CD4-positive, alpha-beta memory T cell (primary cell): ENCODE measurements at regions not wholly inside any gene's neighbourhood (a gene's known extent, or its start where the extent isn't known, plus 50 kb on each side); places are given as distances from the start of the nearest gene placed in this dataset.
"Not testable (repeated sequence)": the region's sequence is repeated elsewhere in the genome, so short reads cannot be mapped to it uniquely, and the experiment has no call there.

Experiments used
- CTCF ChIA-PET: fragments of 350-600 bp; sonication (Branson Sonifier 250); formaldehyde crosslinking; loops from one replicate; lab custom pipeline; 2021; ENCODE audit warnings: inconsistent platforms; ENCODE audit not compliant: partially characterized antibody; lab: Charles Lee
- POLR2A ChIA-PET: fragments of 350-600 bp; sonication (Branson Sonifier 250); formaldehyde crosslinking; loops from one replicate; lab custom pipeline; 2021; ENCODE audit not compliant: partially characterized antibody; lab: Charles Lee
- DNase-seq, 5 donors: peaks; one replicate each; pipeline versions ENCODE4 v3.0.0 to v3.0.0-alpha.2; 2020 to 2022; ENCODE audit warnings: mixed read lengths in 1 of 5
- H3K27ac ChIP-seq: one replicate; pipeline ENCODE4 v1.7.0; 2013; ENCODE audit warnings: low read depth, low read length
- H3K27me3 ChIP-seq: 2 replicates; pipeline ENCODE4 v1.7.0; 2013; ENCODE audit warnings: mild to moderate bottlenecking, low read length, moderate library complexity; ENCODE audit not compliant: insufficient read depth
- H3K36me3 ChIP-seq: 2 replicates; pipeline ENCODE4 v1.7.0; 2013; ENCODE audit warnings: mild to moderate bottlenecking, low read length, moderate library complexity; ENCODE audit not compliant: insufficient read depth
- H3K4me1 ChIP-seq: 2 replicates; pipeline ENCODE4 v1.7.0; 2013; ENCODE audit warnings: mild to moderate bottlenecking, low read length, moderate library complexity; ENCODE audit not compliant: insufficient read depth
- H3K4me3 ChIP-seq, 2 donors: one replicate each; pipeline ENCODE4 v1.7.0; 2013; ENCODE audit warnings: low read length in 2 of 2, mild to moderate bottlenecking in 1 of 2
- H3K9me3 ChIP-seq, 2 donors: one replicate each; pipeline ENCODE4 v1.7.0; 2013; ENCODE audit warnings: low read length in 2 of 2, control low read depth in 1 of 2; ENCODE audit not compliant: control insufficient read depth in 1 of 2
- H3K27ac Mint-ChIP-seq, 7 donors: one replicate each; pipeline ENCODE4 v1.8.0; 2020 to 2021; ENCODE audit warnings: mixed read lengths in 7 of 7, mild to moderate bottlenecking in 6 of 7, inconsistent platforms in 3 of 7, moderate library complexity in 3 of 7
- H3K27me3 Mint-ChIP-seq, 2 donors: one replicate each; pipeline ENCODE4 v1.8.0; 2020 to 2021; ENCODE audit warnings: mixed read lengths in 2 of 2
- H3K36me3 Mint-ChIP-seq, 2 donors: one replicate each; pipeline ENCODE4 v1.8.0; 2020 to 2021; ENCODE audit warnings: mixed read lengths in 2 of 2, inconsistent platforms in 1 of 2, mild to moderate bottlenecking in 1 of 2
- H3K4me1 Mint-ChIP-seq, 4 donors: one replicate each; pipeline ENCODE4 v1.8.0; 2020 to 2021; ENCODE audit warnings: mixed read lengths in 4 of 4, mild to moderate bottlenecking in 1 of 4
- H3K4me3 Mint-ChIP-seq, 8 donors: one replicate each; pipeline ENCODE4 v1.8.0; 2020 to 2021; ENCODE audit warnings: mixed read lengths in 8 of 8, mild to moderate bottlenecking in 7 of 8, moderate library complexity in 6 of 8, inconsistent platforms in 3 of 8
- H3K9me3 Mint-ChIP-seq, 8 donors: one replicate each; pipeline ENCODE4 v1.8.0; 2020 to 2021; ENCODE audit warnings: mixed read lengths in 8 of 8, mild to moderate bottlenecking in 5 of 8, inconsistent platforms in 3 of 8, moderate library complexity in 1 of 8
- intact Hi-C: fragments of 100-400 bp; cut with micrococcal nuclease; formaldehyde crosslinking; loops from one replicate; pipeline ENCODE4 v1.15.1; 2023

DNA sequence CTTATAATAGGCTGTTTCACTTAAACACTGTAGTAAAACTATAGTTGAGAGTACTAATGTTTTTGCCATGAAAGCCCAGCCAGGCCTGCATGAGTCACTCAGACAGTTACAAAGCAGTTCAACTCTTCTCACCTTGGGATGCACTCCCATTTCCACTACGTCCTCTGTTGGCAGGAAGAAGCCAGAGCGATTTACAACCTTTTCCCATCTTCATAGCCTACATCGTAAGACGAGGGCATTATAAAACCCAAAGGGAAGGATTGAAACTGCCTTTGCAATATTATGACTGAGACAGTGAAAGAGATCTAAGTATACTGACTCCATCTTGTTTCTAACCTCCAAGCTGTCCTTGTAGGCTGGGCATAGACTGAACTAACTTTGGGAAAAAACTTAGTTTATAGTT, 71.8 kb upstream of the CSF1 start:
- no peak overlapping the region for H3K4me3 Mint-ChIP-seq
- H3K36me3 Mint-ChIP-seq: no peaks in the 10 kb centered on the region
- ChIA-PET POLR2A (no interaction called here), CTCF (no interaction called here)
- no peaks in the 10 kb centered on the region for H3K27me3 Mint-ChIP-seq
- H3K36me3 ChIP-seq: no peaks in the 10 kb centered on the region
- intact Hi-C loops: no loop called here
- peaks cover 0 to 13% (median 7%) of the 10 kb centered on the region in 8 donors for H3K9me3 Mint-ChIP-seq
- H3K27ac Mint-ChIP-seq: no peak overlapping the region
- no peak for DNase-seq
- H3K9me3 ChIP-seq: no peaks in the 10 kb centered on the region
- no peaks in the 10 kb centered on the region for H3K4me1 ChIP-seq
- no peak overlapping the region for H3K4me3 ChIP-seq
- no peak overlapping the region for H3K27ac ChIP-seq
- H3K27me3 ChIP-seq: no peaks in the 10 kb centered on the region
- H3K4me1 Mint-ChIP-seq: peaks cover 0 to 4% (median 0%) of the 10 kb centered on the region in 4 donors

DNA sequence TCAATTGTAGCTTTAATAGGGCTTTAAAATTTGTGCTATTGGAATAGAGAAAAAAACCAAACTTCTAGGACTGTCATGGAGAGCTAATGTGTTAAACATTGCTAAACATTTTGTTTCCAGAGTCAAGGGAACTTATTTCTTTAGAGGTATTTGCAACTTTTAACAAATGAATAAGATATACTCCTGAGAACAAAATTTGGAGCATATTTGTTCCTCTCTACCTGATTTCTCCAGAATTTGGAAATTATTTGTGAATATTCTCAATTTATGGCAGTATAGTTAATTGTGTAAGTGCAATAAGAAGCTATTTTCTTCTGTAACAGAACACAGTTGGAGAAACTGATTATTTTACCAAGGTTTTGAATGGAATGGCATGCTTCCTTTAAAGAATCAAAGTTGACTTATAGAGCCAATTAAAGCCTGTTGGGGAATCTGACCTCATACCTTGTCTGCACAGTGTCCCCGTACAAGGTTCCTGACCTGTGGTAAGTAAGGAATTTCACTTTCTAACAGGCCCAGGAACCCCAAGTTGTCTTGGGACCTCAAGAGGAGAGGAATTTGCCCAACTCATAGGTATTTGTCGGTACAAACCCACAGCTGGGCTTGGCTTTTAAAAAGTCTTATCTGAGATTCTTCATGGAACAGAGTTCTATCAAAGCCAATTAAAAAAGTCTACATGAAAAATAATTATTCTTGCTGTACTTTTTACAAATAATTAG, 72.6 kb upstream of the CSF1 start:
- POLR2A ChIA-PET: no interaction called here
- H3K27me3 ChIP-seq: no peaks in the 10 kb centered on the region
- no peaks in the 10 kb centered on the region for H3K27me3 Mint-ChIP-seq
- intact Hi-C loops: no loop called here
- no peaks in the 10 kb centered on the region for H3K9me3 ChIP-seq
- no peak for DNase-seq
- CTCF ChIA-PET: no interaction called here
- no peaks in the 10 kb centered on the region for H3K36me3 ChIP-seq
- H3K4me1 ChIP-seq: no peaks in the 10 kb centered on the region
- no peak overlapping the region for H3K4me3 Mint-ChIP-seq
- H3K36me3 Mint-ChIP-seq: no peaks in the 10 kb centered on the region
- no peak overlapping the region for H3K27ac ChIP-seq
- H3K4me1 Mint-ChIP-seq: peaks cover 0 to 4% (median 0%) of the 10 kb centered on the region in 4 donors
- H3K27ac Mint-ChIP-seq: no peak overlapping the region
- peaks cover 0 to 13% (median 7%) of the 10 kb centered on the region in 8 donors for H3K9me3 Mint-ChIP-seq
- no peak overlapping the region for H3K4me3 ChIP-seq

DNA sequence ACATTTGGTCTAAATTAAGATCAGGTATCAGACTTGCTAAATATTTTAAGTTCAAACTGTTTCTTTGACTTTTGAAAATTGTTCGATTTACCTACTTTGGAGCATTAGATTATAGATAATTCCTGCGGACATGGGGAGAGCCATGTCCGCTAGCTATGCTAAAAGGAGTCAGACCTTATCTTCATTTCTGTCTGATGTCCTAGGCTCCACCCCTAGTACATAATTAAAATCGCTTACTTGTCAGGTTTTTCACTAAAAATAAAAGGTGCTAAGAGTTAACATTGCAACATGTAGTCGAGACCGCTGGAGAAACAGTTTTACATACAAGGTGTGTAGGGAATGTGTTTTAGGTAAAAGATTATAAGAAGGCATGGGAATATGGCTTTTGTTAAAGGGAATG, 71.9 kb upstream of the EPS8L3 start:
- H3K27me3 Mint-ChIP-seq, H3K4me1 ChIP-seq, H3K27ac Mint-ChIP-seq, H3K36me3 Mint-ChIP-seq, H3K36me3 ChIP-seq, H3K4me3 ChIP-seq, intact Hi-C loops, POLR2A ChIA-PET, DNase-seq, CTCF ChIA-PET, H3K9me3 ChIP-seq, H3K27ac ChIP-seq, H3K4me1 Mint-ChIP-seq, H3K4me3 Mint-ChIP-seq, H3K27me3 ChIP-seq: not testable (repeated sequence)
- peaks cover 2 to 18% (median 9%) of the 10 kb centered on the region in 8 donors for H3K9me3 Mint-ChIP-seq

DNA sequence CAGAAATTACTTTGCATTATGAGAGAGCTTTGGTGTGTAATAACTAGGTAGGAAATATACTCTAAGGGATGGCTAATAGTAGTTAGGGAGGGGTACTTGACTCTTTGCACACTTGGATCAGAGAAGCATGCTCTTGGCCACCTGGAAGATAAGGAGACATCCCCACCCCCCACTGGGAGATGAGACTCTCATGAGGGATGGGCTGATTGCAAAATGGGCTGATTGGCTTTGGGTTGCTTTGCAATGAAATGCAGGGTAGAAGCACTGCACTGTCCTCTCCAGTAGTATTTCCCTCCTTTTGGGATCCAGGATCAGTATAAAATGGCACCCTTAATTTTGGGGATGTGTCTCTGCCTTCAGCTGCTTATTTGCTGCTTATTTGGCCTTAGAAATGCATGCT, 71.2 kb upstream of the EPS8L3 start:
- DNase-seq: no peak
- no peaks in the 10 kb centered on the region for H3K4me1 Mint-ChIP-seq
- H3K27ac ChIP-seq: no peak overlapping the region
- intact Hi-C loops: no loop called here
- no peaks in the 10 kb centered on the region for H3K4me1 ChIP-seq
- H3K27me3 Mint-ChIP-seq: no peaks in the 10 kb centered on the region
- no peak overlapping the region for H3K27ac Mint-ChIP-seq
- H3K4me3 Mint-ChIP-seq: no peak overlapping the region
- ChIA-PET CTCF (interaction anchor here (1.1 kb wide), 1 partner anchor 149 kb away, joined by 4 read pairs; the partner anchor contains the start of gene AHCYL1), POLR2A (no interaction called here)
- no peak overlapping the region for H3K4me3 ChIP-seq
- H3K36me3 Mint-ChIP-seq: peaks cover 0 to 4% of the 10 kb centered on the region in 2 donors
- H3K9me3 Mint-ChIP-seq: peaks cover 2 to 17% (median 9%) of the 10 kb centered on the region in 8 donors
- no peaks in the 10 kb centered on the region for H3K9me3 ChIP-seq
- no peaks in the 10 kb centered on the region for H3K36me3 ChIP-seq
- H3K27me3 ChIP-seq: no peaks in the 10 kb centered on the region

DNA sequence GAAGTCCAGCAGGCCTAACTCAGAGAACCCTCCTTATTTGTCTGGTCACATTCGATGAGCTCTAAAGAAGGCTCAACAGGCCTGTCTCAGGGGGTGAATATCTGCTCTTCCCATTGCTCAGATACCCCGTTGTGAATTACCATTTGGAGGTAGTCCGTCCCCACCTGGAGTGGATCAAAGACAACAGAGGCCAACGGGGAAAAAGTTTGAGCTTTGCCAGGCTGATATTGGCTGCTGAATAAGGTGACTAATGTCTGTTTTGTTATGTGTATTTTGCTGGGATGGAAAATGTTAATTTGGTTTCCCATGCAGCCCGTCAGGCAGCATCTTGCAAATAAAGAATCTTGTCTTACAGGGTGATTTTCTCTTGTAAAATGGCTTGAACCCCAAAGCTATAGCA, 69.2 kb upstream of the EPS8L3 start:
- DNase-seq: no peak
- H3K4me3 ChIP-seq: no peak overlapping the region
- no peak overlapping the region for H3K4me3 Mint-ChIP-seq
- no peaks in the 10 kb centered on the region for H3K4me1 ChIP-seq
- H3K27me3 Mint-ChIP-seq: no peaks in the 10 kb centered on the region
- H3K36me3 Mint-ChIP-seq: peaks cover 0 to 4% of the 10 kb centered on the region in 2 donors
- no peaks in the 10 kb centered on the region for H3K4me1 Mint-ChIP-seq
- ChIA-PET CTCF (no interaction called here), POLR2A (no interaction called here)
- H3K9me3 Mint-ChIP-seq: peaks cover 2 to 17% (median 8%) of the 10 kb centered on the region in 8 donors
- H3K27me3 ChIP-seq: no peaks in the 10 kb centered on the region
- no peak overlapping the region for H3K27ac Mint-ChIP-seq
- no peak overlapping the region for H3K27ac ChIP-seq
- no peaks in the 10 kb centered on the region for H3K9me3 ChIP-seq
- intact Hi-C loops: no loop called here
- H3K36me3 ChIP-seq: no peaks in the 10 kb centered on the region

DNA sequence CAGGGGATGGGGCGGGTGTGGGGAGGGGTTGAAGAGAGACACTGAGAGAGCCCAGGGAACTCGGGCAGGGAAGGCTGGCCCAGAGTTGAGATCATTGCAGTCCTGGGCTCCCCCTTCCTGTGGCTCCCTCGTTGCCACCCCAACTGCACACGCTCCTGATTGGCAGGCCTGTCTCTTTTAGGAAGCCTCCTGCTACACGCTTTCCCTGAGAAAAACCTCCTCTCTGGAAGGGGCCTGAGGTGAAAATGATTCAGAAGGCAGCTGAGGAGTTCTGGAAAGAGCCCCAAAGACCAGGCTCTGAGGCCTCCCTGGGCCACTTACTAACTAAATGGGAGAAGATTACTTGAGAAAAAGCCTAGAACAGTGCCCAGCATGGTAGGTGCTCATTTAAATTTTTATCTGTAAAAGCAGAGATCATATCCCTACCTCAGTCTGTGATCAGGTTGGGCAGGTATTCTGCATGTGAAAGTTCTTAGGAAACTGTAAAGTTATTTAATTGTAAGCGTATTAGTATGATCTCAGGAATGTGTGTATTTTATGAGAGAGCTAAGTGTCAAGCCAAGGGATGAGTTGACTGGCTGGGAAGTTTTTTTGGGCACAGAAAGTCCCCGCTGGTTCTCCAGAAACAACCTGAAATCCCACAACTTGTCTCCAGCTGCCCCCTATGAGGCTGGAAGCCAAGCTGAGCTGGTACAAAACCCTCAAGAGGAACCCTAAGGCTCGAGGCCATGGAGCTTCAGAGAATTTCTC, 65.2 kb upstream of the EPS8L3 start:
- Histone ChIP-seq H3K27ac (no peak overlapping the region), H3K9me3 (no peaks in the 10 kb centered on the region), H3K4me1 (no peaks in the 10 kb centered on the region), H3K36me3 (no peaks in the 10 kb centered on the region), H3K27me3 (no peaks in the 10 kb centered on the region), H3K4me3 (no peak overlapping the region)
- DNase-seq: no peak
- Mint-ChIP-seq H3K36me3 (peaks cover 0 to 4% of the 10 kb centered on the region in 2 donors), H3K27ac (no peak overlapping the region), H3K27me3 (no peaks in the 10 kb centered on the region), H3K4me3 (no peak overlapping the region), H3K9me3 (peaks cover 0 to 11% (median 3%) of the 10 kb centered on the region in 8 donors), H3K4me1 (peaks cover 5 to 13% (median 6%) of the 10 kb centered on the region in 4 donors)
- intact Hi-C loops: no loop called here
- CTCF ChIA-PET: interaction anchor here (0.8 kb wide), 1 partner anchor 38 kb away, joined by 3 read pairs; no protein-coding TSS in a partner anchor
- POLR2A ChIA-PET: no interaction called here

DNA sequence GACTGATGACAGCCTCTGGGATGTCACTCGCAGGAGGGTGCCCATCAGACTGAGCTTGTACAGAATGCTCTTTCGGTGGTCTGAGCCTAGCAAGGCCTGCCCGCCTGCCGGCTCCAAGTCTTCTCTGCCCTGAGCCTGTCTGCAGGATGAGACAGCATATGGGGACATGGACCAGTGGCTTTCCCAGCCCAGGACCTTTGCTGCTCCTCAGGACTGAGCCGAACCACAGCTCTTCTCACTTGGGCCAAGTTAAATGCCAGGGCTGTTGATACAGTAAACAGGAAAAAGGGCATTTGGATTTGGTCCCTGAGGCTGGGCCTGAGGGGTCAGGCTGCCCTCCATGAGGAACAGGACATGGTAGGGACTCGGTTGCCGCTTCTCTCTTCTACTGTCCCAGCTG, 64.3 kb upstream of the EPS8L3 start:
- Mint-ChIP-seq H3K27ac (no peak overlapping the region), H3K27me3 (no peaks in the 10 kb centered on the region), H3K36me3 (peaks cover 0 to 4% of the 10 kb centered on the region in 2 donors), H3K4me3 (no peak overlapping the region), H3K4me1 (peaks cover 5 to 13% (median 6%) of the 10 kb centered on the region in 4 donors), H3K9me3 (peaks cover 0 to 11% (median 3%) of the 10 kb centered on the region in 8 donors)
- ChIA-PET CTCF (no interaction called here), POLR2A (no interaction called here)
- no peaks in the 10 kb centered on the region for H3K27me3 ChIP-seq
- H3K9me3 ChIP-seq: no peaks in the 10 kb centered on the region
- H3K4me3 ChIP-seq: no peak overlapping the region
- no peak for DNase-seq
- H3K36me3 ChIP-seq: no peaks in the 10 kb centered on the region
- no peaks in the 10 kb centered on the region for H3K4me1 ChIP-seq
- intact Hi-C loops: no loop called here
- no peak overlapping the region for H3K27ac ChIP-seq
